GM12878 (cell line): ENCODE measurements at regions not wholly inside any gene's neighbourhood (a gene's known extent, or its start where the extent isn't known, plus 50 kb on each side); places are given as distances from the start of the nearest gene placed in this dataset.

Experiments used
- ATAC-seq: fragments of 200-7000 bp; cut with Tn5 transposase; 3 replicates; pipeline ENCODE4 v1.9.1; 2020; ENCODE audit warnings: mild to moderate bottlenecking, moderate library complexity
- BruUV-seq: library from RNA; stranded (reverse); fragments of 400-500 nt; replicated peaks from 2 replicates; lab custom pipeline; 2021; lab: Mats Ljungman, UMichigan
- CTCF ChIA-PET: fragments of 300-600 bp; sonication (Branson Sonifier 250); formaldehyde crosslinking; extraction: SDS; loops from one replicate; lab custom pipeline; 2021; ENCODE audit warnings: inconsistent platforms; lab: Yijun Ruan, JAX
- POLR2A ChIA-PET: fragments of 350-600 bp; formaldehyde crosslinking; extraction: SDS; loops from one replicate; lab custom pipeline; 2021; ENCODE audit warnings: inconsistent platforms; lab: Charles Lee
- RAD21 ChIA-PET: fragments of 300-600 bp; sonication (Branson Sonifier 250); formaldehyde crosslinking; loops from one replicate; lab custom pipeline; 2023; ENCODE audit warnings: antibody characterized with exemption; ENCODE audit not compliant: unreplicated experiment; lab: Charles Lee
- SMC1A ChIA-PET: fragments of 300-600 bp; sonication (Branson Sonifier 250); formaldehyde crosslinking; loops from one replicate; lab custom pipeline; 2023; ENCODE audit not compliant: unreplicated experiment, uncharacterized antibody; lab: Charles Lee
- DNase-seq: peaks from one replicate; pipeline ENCODE4 v3.0.0-alpha.2; 2011; ENCODE audit warnings: low read depth, low spot score
- FAIRE-seq: peaks from 3 replicates; lab custom pipeline; 2011; peaks lifted over from hg19 to GRCh38; lab: Jason Lieb, UNC
- H2AFZ ChIP-seq: 2 replicates; pipeline ENCODE4 v1.6.0; 2011; ENCODE audit warnings: low read depth, low read length, control low read depth; ENCODE audit not compliant: control insufficient read depth
- H3K27ac ChIP-seq: 2 replicates; pipeline ENCODE4 v1.5.1; 2011; ENCODE audit warnings: control low read depth; ENCODE audit not compliant: control insufficient read depth, insufficient read depth
- H3K27me3 ChIP-seq, 2 experiments: replicated peaks in 1 of 2; 2 replicates each; pipeline versions ENCODE4 v1.6.0 to v1.6.1; 2011; ENCODE audit warnings: low read length in 1 of 2; ENCODE audit not compliant: control insufficient read depth in 2 of 2, insufficient read depth in 2 of 2
- H3K36me3 ChIP-seq, 2 experiments: 2 replicates each; pipeline ENCODE4 v1.5.1; 2011; ENCODE audit warnings: low read length in 1 of 2; ENCODE audit not compliant: control insufficient read depth in 2 of 2, insufficient read depth in 2 of 2
- H3K4me1 ChIP-seq: 2 replicates; pipeline ENCODE4 v1.6.1; 2011; ENCODE audit warnings: mild to moderate bottlenecking, low read length, moderate library complexity, mixed read lengths; ENCODE audit not compliant: control insufficient read depth, insufficient read depth
- H3K4me2 ChIP-seq: 2 replicates; pipeline ENCODE4 v1.6.0; 2011; ENCODE audit warnings: control low read depth; ENCODE audit not compliant: control insufficient read depth, insufficient read depth
- H3K4me3 ChIP-seq: fragments of 200-600 bp; sonication (generic); 2 replicates; pipeline ENCODE4 v1.5.1; 2016
- H3K79me2 ChIP-seq: 2 replicates; pipeline ENCODE4 v1.6.0; 2011; ENCODE audit warnings: low read length; ENCODE audit not compliant: control insufficient read depth, insufficient read depth
- H3K9ac ChIP-seq: 2 replicates; pipeline ENCODE4 v1.8.0; 2011; ENCODE audit warnings: low read length, control low read depth, mixed read lengths; ENCODE audit not compliant: control insufficient read depth, insufficient read depth
- H3K9me3 ChIP-seq: replicated peaks from 3 replicates; pipeline ENCODE4 v1.5.1; 2011; ENCODE audit warnings: mild to moderate bottlenecking, low read length; ENCODE audit not compliant: control insufficient read depth, insufficient read depth
- H4K20me1 ChIP-seq: 2 replicates; pipeline ENCODE4 v1.6.0; 2011; ENCODE audit not compliant: control insufficient read depth, insufficient read depth
- BHLHE40 ChIP-seq, 2 experiments: fragments of 450-650 bp in 1 of 2; IDR thresholded peaks; 2 replicates each; pipeline ENCODE4 v1.6.1; 2011 to 2017; ENCODE audit warnings: low read depth in 2 of 2, borderline replicate concordance in 1 of 2, improper control_type of control experiment in 1 of 2, low read length in 1 of 2, mild to moderate bottlenecking in 1 of 2
- BRCA1 ChIP-seq: IDR thresholded peaks from 2 replicates; pipeline ENCODE4 v1.6.1; 2011; ENCODE audit warnings: low read depth, low read length, improper control_type of control experiment
- CHD2 ChIP-seq: IDR thresholded peaks from 2 replicates; pipeline ENCODE4 v1.6.1; 2011; ENCODE audit warnings: low read depth, low read length, improper control_type of control experiment, borderline replicate concordance
- CHD4 ChIP-seq: fragments of 200-600 bp; sonication (generic); IDR thresholded peaks from 2 replicates; pipeline ENCODE4 v1.6.1; 2016; ENCODE audit warnings: mild to moderate bottlenecking
- SMAD5 ChIP-seq: IDR thresholded peaks from 2 replicates; pipeline ENCODE4 v1.6.1; 2016; ENCODE audit warnings: antibody characterized with exemption, low read depth
- ZNF24 ChIP-seq: fragments of 450-650 bp; IDR thresholded peaks from 2 replicates; pipeline ENCODE4 v1.6.1; 2017; ENCODE audit warnings: antibody characterized with exemption, mild to moderate bottlenecking
- ZNF384 ChIP-seq: IDR thresholded peaks from 2 replicates; pipeline ENCODE4 v1.6.1; 2012; ENCODE audit warnings: low read depth, mild to moderate bottlenecking, low read length, improper control_type of control experiment, borderline replicate concordance
- WGBS: methylation state at CpG from one replicate; pipeline ENCODE4 v1.1.6; 2016; ENCODE audit warnings: low lambda C conversion rate; ENCODE audit not compliant: insufficient replicate concordance, insufficient coverage; ENCODE audit errors: missing lambda C conversion rate; 5-methylcytosine and 5-hydroxymethylcytosine counted together
- in situ Hi-C: fragments of 300-500 bp; cut with MboI; formaldehyde crosslinking; loops from 9 replicates; pipeline ENCODE4 v1.14.3; 2018; ENCODE audit warnings: mixed read lengths
- intact Hi-C: fragments of 100-400 bp; cut with micrococcal nuclease; formaldehyde crosslinking; loops from one replicate; pipeline ENCODE4 v1.14.2; 2022; ENCODE audit not compliant: unreplicated experiment
- TF ChIP-seq, protein P1 (sequence below): IDR thresholded peaks from 2 replicates; pipeline ENCODE4 v1.6.1; 2012; ENCODE audit warnings: mild to moderate bottlenecking, low read depth, low read length
- TF ChIP-seq, protein P2 (sequence below): fragments of 150-350 bp; IDR thresholded peaks from 2 replicates; pipeline ENCODE4 v1.6.1; 2016; ENCODE audit warnings: low read depth, low read length
- TF ChIP-seq, protein P3 (sequence below): IDR thresholded peaks from 2 replicates; pipeline ENCODE4 v1.6.1; 2012; ENCODE audit warnings: low read depth, low read length, improper control_type of control experiment
- TF ChIP-seq, protein P4 (sequence below): fragments of 450-650 bp; IDR thresholded peaks from 2 replicates; pipeline ENCODE4 v1.6.1; 2016; ENCODE audit warnings: mild to moderate bottlenecking
- TF ChIP-seq, protein P5 (sequence below): fragments of 450-650 bp; formaldehyde crosslinking; IDR thresholded peaks from 2 replicates; pipeline ENCODE4 v1.5.0; 2022; ENCODE audit warnings: mild to moderate bottlenecking, missing genetic modification characterization

DNA sequence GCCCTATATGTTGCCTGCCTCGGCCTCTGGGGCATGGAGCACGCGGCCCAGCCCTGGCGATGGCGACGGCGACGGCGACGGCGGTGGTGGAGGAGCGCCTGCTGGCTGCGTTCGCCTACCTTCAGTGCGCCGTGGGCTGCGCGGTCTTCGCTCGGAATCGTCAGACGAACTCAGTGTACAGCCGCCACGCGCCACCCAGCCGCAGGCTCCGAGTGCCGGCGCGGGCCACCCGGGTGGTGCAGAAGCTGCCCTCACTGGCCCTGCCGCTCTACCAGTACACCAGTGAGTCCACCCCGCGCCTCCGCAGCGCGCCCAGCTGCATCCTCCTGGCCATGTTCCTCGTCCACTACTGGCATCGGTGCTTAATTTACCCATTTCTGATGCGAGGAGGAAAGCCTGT is 83.7 kb upstream of the F9 start:
- Histone ChIP-seq H3K9me3 (no peaks in the 10 kb centered on the region), H3K27ac (no peak overlapping the region), H3K4me2 (no peak overlapping the region), H3K9ac (no peak overlapping the region), H2AFZ (no peak overlapping the region), H3K4me3 (no peak overlapping the region), H3K27me3 (no peaks in the 10 kb centered on the region), H4K20me1 (no peaks in the 10 kb centered on the region), H3K4me1 (no peaks in the 10 kb centered on the region), H3K79me2 (no peaks in the 10 kb centered on the region), H3K36me3 (no peaks in the 10 kb centered on the region)
- DNase-seq (no peak), ATAC-seq (no peak), FAIRE-seq (no peak)
- in situ Hi-C loops (no loop called here), intact Hi-C loops (no loop called here)
- ChIA-PET RAD21 (no interaction called here), SMC1A (no interaction called here), CTCF (no interaction called here), POLR2A (no interaction called here)
- no TSS peak for BruUV-seq
- 87% methylated on average over 34 of the region's 40 CpGs for WGBS
- TF ChIP-seq ZNF24, result no peak
- TF ChIP-seq, protein P1, sequence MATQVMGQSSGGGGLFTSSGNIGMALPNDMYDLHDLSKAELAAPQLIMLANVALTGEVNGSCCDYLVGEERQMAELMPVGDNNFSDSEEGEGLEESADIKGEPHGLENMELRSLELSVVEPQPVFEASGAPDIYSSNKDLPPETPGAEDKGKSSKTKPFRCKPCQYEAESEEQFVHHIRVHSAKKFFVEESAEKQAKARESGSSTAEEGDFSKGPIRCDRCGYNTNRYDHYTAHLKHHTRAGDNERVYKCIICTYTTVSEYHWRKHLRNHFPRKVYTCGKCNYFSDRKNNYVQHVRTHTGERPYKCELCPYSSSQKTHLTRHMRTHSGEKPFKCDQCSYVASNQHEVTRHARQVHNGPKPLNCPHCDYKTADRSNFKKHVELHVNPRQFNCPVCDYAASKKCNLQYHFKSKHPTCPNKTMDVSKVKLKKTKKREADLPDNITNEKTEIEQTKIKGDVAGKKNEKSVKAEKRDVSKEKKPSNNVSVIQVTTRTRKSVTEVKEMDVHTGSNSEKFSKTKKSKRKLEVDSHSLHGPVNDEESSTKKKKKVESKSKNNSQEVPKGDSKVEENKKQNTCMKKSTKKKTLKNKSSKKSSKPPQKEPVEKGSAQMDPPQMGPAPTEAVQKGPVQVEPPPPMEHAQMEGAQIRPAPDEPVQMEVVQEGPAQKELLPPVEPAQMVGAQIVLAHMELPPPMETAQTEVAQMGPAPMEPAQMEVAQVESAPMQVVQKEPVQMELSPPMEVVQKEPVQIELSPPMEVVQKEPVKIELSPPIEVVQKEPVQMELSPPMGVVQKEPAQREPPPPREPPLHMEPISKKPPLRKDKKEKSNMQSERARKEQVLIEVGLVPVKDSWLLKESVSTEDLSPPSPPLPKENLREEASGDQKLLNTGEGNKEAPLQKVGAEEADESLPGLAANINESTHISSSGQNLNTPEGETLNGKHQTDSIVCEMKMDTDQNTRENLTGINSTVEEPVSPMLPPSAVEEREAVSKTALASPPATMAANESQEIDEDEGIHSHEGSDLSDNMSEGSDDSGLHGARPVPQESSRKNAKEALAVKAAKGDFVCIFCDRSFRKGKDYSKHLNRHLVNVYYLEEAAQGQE, result no peak
- TF ChIP-seq, protein P2, sequence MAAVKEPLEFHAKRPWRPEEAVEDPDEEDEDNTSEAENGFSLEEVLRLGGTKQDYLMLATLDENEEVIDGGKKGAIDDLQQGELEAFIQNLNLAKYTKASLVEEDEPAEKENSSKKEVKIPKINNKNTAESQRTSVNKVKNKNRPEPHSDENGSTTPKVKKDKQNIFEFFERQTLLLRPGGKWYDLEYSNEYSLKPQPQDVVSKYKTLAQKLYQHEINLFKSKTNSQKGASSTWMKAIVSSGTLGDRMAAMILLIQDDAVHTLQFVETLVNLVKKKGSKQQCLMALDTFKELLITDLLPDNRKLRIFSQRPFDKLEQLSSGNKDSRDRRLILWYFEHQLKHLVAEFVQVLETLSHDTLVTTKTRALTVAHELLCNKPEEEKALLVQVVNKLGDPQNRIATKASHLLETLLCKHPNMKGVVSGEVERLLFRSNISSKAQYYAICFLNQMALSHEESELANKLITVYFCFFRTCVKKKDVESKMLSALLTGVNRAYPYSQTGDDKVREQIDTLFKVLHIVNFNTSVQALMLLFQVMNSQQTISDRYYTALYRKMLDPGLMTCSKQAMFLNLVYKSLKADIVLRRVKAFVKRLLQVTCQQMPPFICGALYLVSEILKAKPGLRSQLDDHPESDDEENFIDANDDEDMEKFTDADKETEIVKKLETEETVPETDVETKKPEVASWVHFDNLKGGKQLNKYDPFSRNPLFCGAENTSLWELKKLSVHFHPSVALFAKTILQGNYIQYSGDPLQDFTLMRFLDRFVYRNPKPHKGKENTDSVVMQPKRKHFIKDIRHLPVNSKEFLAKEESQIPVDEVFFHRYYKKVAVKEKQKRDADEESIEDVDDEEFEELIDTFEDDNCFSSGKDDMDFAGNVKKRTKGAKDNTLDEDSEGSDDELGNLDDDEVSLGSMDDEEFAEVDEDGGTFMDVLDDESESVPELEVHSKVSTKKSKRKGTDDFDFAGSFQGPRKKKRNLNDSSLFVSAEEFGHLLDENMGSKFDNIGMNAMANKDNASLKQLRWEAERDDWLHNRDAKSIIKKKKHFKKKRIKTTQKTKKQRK, result no peak
- no peak for TF ChIP-seq SMAD5
- no peak for TF ChIP-seq CHD4
- TF ChIP-seq, protein P3, sequence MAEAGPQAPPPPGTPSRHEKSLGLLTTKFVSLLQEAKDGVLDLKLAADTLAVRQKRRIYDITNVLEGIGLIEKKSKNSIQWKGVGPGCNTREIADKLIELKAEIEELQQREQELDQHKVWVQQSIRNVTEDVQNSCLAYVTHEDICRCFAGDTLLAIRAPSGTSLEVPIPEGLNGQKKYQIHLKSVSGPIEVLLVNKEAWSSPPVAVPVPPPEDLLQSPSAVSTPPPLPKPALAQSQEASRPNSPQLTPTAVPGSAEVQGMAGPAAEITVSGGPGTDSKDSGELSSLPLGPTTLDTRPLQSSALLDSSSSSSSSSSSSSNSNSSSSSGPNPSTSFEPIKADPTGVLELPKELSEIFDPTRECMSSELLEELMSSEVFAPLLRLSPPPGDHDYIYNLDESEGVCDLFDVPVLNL, result no peak
- TF ChIP-seq, protein P4, sequence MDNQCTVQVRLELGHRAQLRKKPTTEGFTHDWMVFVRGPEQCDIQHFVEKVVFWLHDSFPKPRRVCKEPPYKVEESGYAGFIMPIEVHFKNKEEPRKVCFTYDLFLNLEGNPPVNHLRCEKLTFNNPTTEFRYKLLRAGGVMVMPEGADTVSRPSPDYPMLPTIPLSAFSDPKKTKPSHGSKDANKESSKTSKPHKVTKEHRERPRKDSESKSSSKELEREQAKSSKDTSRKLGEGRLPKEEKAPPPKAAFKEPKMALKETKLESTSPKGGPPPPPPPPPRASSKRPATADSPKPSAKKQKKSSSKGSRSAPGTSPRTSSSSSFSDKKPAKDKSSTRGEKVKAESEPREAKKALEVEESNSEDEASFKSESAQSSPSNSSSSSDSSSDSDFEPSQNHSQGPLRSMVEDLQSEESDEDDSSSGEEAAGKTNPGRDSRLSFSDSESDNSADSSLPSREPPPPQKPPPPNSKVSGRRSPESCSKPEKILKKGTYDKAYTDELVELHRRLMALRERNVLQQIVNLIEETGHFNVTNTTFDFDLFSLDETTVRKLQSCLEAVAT, result no peak
- no peak for TF ChIP-seq BHLHE40 (IDR thresholded peaks at IDR 0.05; ENCODE audit: borderline replicate concordance in 1 of 2, low read depth in 2 of 2, low read length in 1 of 2)
- TF ChIP-seq, protein P5, sequence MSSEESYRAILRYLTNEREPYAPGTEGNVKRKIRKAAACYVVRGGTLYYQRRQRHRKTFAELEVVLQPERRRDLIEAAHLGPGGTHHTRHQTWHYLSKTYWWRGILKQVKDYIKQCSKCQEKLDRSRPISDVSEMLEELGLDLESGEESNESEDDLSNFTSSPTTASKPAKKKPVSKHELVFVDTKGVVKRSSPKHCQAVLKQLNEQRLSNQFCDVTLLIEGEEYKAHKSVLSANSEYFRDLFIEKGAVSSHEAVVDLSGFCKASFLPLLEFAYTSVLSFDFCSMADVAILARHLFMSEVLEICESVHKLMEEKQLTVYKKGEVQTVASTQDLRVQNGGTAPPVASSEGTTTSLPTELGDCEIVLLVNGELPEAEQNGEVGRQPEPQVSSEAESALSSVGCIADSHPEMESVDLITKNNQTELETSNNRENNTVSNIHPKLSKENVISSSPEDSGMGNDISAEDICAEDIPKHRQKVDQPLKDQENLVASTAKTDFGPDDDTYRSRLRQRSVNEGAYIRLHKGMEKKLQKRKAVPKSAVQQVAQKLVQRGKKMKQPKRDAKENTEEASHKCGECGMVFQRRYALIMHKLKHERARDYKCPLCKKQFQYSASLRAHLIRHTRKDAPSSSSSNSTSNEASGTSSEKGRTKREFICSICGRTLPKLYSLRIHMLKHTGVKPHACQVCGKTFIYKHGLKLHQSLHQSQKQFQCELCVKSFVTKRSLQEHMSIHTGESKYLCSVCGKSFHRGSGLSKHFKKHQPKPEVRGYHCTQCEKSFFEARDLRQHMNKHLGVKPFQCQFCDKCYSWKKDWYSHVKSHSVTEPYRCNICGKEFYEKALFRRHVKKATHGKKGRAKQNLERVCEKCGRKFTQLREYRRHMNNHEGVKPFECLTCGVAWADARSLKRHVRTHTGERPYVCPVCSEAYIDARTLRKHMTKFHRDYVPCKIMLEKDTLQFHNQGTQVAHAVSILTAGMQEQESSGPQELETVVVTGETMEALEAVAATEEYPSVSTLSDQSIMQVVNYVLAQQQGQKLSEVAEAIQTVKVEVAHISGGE (CRISPR knock-in tag), result no peak
- TF ChIP-seq ZNF384, result no peak
- no peak for TF ChIP-seq CHD2
- no peak for TF ChIP-seq BRCA1
